ENCODE measurements at regions not wholly inside any gene's neighbourhood (a gene's known extent, or its start where the extent isn't known, plus 50 kb on each side); places are given as distances from the start of the nearest gene placed in this dataset.
A peak's percentile ranks its signal among the peaks of the same experiment; 100 is the strongest.

- no peak for DNase-seq
These were observed 364.2 kb downstream of the KLF5 start for GRCh38 chr13:73422973-73423372.

DNA sequence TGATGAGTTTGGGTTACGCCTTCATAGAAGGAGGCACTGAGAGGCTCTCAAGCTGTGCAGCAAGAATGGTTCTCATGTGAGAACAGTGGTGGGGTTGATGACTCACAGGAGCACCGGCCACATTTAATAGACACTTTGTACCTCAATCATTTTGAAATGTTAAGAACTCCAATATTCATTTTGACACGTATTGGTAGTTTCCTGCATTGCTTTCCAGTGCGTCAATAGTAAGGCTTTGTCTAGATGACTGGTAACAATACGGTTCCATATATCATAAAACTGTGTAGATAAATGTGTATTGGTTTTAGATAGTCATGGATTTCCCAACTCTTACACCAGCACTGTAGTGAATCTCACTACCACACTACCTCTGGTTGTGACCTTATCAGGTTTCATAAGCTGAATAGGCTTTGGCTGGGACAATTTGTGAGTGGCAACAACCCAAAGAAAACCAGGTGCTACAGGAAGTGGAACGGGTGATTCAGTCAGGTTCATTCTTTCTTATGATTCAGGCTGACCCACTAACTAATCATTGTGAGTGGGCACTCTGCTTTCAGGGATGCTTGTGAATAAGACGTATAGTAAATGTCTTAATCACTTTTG lies 362.6 kb downstream of the KLF5 start:
- no peak for DNase-seq

DNA sequence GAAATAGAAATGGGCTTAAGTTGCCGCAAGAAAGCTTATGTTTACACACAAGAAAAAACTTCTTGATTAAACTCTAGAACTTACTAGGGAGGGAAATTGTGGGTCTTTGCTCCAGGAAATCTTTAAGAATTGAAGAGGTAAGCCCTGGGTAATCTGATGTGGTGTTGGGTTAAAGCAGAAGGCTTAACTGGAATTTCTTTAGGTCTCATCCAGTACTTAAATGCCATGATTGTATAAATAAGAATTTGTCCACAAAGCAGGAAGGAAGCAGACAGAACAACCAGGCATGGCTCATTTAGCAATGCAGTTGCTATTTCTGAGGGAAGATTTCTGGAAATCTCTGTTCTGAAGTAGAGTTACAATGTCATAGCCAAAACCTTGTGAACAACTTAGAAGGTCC lies 360.4 kb downstream of the KLF5 start:
- DNase-seq, result no peak

DNA sequence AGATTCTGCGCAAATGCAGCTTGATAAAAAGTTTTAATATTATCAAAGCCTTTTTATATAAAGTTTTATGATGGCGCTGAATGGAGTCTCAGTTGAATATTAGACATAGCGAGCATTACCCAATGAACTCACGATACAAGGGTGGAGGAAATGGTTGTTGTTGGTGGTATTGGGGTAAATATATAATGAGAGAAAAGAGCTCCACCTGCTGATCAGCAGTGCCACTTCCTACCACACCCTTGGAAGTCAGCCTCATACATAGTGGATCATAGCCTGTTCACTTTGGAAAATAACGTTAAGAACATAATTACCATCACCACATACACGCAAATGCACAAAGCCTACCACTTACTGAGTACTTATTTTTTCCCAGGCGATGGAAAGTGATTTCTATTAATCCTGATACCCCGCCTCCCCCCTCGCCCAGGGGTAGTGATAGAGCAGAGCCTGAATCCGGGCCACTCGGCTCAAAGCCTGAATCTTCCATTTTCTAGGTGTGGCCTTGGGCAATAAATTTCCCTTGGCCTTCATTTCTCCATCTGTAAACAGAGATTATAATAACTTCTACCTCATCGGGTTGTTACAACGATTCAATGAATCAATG lies 358.3 kb downstream of the KLF5 start:
- DNase-seq, result no peak

DNA sequence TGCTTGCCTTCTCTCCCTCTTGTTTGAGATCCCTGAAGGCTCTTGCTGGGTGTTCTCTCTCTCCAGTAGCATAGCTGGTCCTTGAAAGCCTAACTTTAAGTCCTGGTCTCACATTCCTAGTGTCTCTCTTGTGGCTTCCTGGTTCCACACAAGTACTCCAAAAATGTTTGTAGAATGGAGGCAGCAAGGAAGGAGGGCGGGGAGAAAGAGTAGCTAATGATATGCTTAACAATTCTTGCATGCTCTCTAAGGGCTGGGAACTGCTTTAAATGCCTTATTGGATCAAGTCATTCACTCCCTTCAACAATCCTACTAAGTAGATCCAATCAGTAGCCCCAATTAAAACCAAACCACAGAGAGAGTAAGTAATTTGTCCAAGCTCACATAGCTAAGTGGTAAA lies 357.3 kb downstream of the KLF5 start:
- no peak for DNase-seq

DNA sequence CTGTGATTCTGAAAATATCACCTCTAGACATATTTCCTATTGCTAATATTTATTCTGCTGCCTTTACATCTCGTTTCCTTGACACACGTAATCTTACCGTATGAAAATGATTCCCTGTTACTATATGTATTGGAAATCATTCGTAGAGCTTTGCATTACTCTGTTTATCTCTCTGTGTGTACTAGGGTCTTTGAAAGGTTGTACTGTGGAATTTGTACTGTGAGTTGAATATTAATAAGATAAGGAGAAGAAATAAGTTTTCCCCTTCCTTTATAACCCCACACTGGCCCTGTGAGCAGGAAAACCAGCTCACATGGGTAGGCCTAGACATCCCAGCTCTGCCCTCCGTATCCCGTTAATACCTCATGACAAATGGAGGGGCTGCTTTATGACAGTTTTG lies 354.9 kb downstream of the KLF5 start:
- DNase-seq, result no peak

- no peak for DNase-seq
These were observed 354.1 kb downstream of the KLF5 start for GRCh38 chr13:73412933-73413332.

GRCh38 chr13:73411067-73411809 lies 352.4 kb downstream of the KLF5 start:
- DNase-seq, result peak; percentile 26

GRCh38 chr13:73406454-73406853 lies 347.6 kb downstream of the KLF5 start:
- DNase-seq, result no peak

GRCh38 chr13:73404581-73404980 lies 345.8 kb downstream of the KLF5 start:
- no peak for DNase-seq

GRCh38 chr13:73403355-73404120 lies 344.7 kb downstream of the KLF5 start:
- DNase-seq, result no peak

DNA sequence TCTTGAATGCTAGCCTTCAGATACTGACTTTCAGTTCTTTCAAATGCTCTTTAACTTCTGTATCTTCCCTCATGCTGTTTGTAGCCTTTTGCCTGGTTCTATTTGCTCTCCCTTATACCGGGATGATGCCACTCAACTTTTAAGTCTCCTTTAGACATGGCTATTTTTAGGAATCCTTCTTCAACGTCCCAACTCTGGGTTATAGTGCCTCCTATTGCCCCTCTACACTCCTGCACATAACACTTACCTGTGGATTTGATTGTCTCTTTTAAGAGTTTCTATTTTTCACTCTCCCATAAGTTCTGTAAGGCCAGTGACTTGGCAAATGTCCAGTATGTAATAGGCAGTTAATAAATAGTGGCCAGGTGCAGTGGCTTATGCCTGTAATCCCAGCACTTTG lies 343.0 kb downstream of the KLF5 start:
- no peak for DNase-seq

DNA sequence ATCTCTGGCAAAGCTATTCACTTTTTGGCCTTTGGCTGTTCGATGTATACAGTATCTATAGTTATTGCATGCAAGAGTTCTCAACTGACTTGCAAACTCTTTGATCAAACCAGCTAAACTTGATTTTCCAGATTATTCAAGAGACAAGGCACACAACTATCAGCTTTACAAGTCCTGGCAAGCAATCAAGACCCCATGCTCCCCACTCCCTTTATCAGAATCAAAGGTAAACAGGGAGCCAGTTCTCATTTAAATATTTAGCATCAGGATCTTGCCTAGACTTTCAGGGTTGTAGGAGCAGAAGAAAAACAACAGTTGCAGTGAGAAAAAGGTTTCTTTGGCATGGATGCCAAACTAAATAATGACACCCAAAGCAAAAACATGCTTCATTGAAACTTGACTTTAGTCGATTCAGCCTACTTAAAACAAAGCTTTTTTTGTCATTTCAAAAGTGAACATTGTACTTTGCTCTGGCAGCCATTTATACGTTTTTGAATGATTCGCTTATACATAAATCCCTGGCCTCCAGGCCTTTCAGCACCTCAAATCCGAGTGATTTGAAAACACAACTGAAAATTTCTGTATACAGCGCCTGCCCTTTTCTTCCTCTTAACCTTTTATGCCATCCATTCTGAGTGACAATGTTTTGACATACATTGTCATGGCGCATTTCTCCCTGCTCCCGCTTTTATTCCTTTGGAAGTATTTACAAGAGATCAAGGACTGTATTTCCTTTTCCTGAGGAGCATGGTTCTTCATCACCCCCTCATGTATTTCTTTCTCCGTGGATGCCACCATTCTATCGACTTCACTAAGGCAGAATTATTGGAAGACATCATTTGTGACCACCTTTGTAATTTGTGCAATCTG lies 340.8 kb downstream of the KLF5 start:
- DNase-seq, result peak; percentile 8

DNA sequence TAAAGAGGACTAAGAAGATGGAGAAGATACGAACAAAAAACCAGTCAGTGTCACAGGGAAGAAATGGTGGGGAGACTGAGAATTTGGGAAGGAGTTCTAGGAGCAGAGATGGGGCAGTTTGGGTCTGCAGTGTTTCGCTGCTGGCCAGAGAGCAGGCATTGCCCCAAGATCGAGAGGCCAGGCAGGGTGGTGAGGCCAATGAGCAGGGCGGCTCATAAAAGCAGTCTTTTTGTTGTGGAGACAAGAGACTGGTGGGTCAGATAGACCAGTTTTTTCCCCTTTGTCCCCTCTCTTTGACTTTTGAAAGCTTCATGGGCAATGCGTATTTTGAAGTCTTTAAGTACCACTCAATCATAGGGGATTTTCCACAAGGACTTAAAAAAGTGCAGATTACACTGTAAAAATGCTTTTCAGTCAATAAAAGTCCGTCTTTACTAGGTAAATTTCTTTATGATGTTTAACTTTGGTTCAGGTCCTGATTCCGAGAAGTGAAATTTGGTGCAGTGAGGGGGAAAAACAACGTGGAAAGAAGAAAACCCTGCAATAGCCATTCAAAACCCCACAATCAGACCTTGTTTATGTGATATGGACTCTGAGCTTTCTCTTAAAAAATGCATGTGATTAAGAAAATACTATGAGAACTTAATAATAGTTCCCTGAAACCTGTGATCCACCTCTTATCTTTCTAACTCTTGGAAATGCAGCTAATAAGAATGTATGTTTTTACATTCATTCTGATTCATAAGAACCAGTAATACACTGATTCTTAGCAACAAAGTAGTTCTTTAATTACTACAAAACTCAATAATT lies 338.9 kb downstream of the KLF5 start:
- DNase-seq, result no peak

- DNase-seq, result no peak
These were observed 335.3 kb downstream of the KLF5 start for GRCh38 chr13:73394066-73394465.

GRCh38 chr13:73390100-73390499 lies 331.3 kb downstream of the KLF5 start:
- DNase-seq, result no peak

- no peak for DNase-seq
These were observed 329.8 kb downstream of the KLF5 start for GRCh38 chr13:73388586-73388985.

GRCh38 chr13:73387318-73387717 lies 328.5 kb downstream of the KLF5 start:
- DNase-seq, result no peak

DNA sequence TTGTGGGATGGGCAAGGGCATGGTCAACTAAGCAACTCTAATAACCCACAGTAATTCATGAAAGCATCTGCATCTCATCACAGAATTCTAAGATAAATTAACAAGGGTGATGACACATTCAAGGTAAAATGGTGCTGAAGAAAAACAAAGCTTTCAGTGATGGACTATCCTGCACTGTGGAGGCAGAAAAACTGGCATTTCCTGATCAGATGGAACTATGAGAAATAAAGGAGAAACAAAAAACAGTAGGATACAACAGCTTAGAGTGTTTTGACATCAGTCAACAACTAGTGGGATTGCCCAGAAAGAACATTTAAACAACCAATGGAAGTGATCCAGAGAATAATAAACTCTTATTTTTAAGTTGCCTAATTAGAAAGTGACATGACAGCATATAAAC lies 327.0 kb downstream of the KLF5 start:
- no peak for DNase-seq

- no peak for DNase-seq
These were observed 314.1 kb downstream of the KLF5 start for GRCh38 chr13:73372666-73373627.

DNA sequence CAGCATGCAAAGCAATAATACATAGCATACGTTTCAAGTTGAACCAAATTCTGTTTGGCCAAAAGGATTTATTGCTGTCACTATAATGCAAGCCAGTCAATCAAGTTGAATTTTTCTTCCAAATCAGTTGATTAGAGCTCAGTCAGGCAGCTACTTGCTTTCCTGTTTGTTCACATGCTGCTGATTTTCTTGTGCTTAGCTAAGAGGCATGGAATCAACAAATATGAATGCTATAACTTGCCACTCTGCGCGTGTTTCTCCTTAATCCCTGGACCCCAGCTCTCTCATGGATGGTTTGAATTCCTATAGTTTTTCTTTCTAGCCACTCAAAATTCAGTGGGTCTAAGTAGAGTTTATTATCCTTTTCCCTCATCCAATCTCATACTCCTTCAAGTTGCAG lies 311.3 kb downstream of the KLF5 start:
- DNase-seq, result no peak

All from DMS79 (cell line).